HG02973 (cell line): ENCODE measurements at regions not wholly inside any gene's neighbourhood (a gene's known extent, or its start where the extent isn't known, plus 50 kb on each side); places are given as distances from the start of the nearest gene placed in this dataset.

Experiments
- ATAC-seq: cut with Tn5 transposase; IDR thresholded peaks from one replicate; pipeline ENCODE4 v1.9.1; 2021; ENCODE audit warnings: moderate library complexity; ENCODE audit not compliant: unreplicated experiment

DNA sequence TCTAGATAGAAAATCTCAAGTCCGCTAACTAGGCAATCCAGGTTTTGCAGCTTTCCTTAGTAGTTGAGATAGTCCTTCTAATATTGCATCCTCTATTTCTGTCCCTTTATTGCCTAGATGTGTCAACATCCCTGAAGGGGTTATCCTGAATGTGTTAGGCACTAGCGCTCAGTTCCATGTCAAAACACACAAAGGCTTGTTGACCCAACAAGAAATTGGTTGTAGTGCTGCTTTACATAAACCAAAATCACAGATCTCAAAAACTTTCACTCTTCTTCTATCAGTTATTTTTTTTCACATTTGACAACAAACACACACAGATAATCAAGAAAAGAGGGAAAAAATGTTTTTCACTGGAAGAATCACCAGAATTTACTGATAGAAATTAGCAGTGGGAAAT lies 51.4 kb upstream of the SOX2 start:
- no peak for ATAC-seq

- no peak for ATAC-seq
Measured at GRCh38 chr3:181637456-181637855, 74.3 kb upstream of the SOX2 start.

GRCh38 chr3:181637056-181637455 lies 74.7 kb upstream of the SOX2 start:
- ATAC-seq: no peak

DNA sequence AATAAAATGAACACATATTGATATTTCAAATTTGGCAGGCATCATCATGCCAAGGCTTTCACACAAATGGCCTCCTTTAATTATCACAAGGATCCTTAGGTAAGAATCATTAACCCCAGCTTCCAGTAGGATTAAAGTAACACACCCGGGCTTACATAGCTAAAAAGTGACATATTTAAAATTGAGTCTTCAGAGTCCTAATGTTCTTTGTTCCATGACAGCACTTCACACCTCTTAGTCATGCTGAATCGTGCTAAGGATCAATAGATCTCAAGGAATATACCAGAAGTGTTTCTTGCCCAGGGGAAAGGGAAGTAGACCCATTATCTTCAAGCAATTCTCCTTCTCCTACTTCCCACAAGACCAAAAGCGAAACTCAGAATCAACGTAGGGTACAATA lies 76.6 kb upstream of the SOX2 start:
- ATAC-seq: no peak

- no peak for ATAC-seq
Measured at GRCh38 chr3:181633556-181633955, 78.2 kb upstream of the SOX2 start.

DNA sequence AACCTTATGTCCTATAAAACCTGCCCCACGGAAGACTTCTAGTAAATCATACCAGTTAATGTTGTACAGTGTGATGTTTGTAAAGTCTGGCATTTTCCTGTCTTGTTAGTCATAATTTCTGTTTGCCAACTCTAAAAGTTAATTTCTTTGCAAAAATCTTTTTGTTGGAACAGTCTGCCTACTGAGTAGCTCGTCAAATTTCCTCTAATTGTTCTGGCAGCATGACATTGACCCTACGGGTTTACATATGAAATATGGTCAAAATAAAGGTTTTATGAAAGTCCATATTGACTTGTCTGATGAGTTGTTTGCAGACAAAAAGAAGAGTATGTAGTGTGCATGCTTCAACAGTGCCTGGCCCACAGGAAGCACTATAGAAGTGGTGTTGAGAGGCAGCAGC lies 79.8 kb upstream of the SOX2 start:
- no peak for ATAC-seq

GRCh38 chr3:181630853-181631252 lies 80.9 kb upstream of the SOX2 start:
- ATAC-seq: no peak

- no peak for ATAC-seq
Measured at GRCh38 chr3:181629711-181630110, 82.0 kb upstream of the SOX2 start.

DNA sequence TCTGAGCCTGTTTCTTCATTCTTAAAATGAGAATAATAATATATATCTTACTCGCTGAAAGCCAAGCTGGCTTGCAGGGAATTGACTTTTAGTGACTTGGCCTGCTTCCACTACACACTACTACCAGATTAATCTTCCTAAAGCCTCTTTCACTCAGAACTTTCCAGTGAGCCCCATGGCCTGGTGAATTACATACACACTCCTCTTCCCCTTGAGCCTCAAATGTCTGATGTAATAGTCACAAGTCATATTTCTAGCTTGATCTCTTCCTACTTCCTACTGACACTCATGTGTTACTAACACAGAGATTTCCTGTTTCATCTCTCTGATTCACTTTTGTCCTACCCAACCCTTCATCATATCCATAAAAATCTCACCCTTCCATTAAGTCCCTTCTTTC lies 82.7 kb upstream of the SOX2 start:
- no peak for ATAC-seq

DNA sequence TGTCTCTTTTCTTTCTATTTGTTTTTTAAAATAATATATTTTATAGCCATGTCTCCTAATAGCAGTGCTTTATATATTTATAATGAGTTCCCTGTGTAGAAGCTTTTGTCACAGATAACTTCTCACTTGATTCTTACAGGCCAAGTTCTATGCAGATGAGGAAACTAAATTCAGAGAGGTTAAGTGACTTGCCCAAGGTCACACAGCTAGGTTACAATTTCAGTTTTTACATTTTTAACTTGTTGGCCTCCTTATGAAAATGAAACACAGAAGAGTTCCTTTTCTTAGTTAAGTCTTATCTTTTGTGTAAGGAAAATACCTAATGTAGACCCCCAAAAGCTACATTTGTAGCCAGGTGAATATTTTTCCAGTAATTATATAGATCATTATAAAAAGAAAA lies 83.3 kb upstream of the SOX2 start:
- ATAC-seq: no peak

DNA sequence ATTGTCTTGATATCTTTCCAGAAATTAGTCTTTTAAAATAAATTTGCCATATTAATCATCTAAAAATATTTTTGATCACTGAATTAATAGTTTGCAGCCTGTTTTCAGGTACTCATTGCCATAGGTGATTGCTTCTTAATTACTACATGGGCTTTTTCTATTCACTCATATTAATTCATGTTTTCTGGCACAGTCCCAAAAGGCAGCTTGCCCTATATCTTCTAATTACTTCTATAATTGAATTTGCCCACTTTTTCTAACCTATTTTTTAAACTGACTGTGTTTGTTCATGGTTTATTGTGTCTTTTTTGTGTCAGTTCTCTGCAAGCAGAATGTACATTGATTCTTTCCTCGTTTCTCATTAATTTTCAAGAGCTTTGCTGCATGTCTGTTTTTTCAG lies 85.7 kb upstream of the SOX2 start:
- ATAC-seq: no peak

- no peak for ATAC-seq
Measured at GRCh38 chr3:181623924-181624694, 87.6 kb upstream of the SOX2 start.

DNA sequence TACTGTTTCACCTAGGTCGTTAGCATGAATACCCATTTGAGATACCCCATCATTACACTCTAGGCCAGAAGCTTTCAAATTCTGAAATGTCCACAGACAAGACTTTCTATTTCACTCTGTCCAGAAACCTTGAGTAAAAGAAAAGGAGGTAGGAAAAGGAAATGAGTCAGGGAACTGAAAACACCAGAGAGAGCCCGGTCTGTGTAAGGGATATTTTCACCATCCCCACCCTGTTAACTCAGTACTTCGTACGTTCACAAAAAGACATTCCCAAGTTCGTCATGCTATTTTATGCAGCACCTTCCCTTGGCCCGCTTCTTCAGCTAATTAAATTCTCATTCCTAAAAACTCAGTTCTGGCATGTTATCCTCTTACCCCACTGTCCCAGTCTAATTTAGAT lies 89.4 kb upstream of the SOX2 start:
- ATAC-seq: no peak

- ATAC-seq: no peak
Measured at GRCh38 chr3:181619897-181620296, 91.8 kb upstream of the SOX2 start.

GRCh38 chr3:181618260-181618659 lies 93.5 kb upstream of the SOX2 start:
- ATAC-seq: no peak

GRCh38 chr3:181616088-181617070 lies 95.3 kb upstream of the SOX2 start:
- no peak for ATAC-seq

GRCh38 chr3:181615666-181616065 lies 96.1 kb upstream of the SOX2 start:
- no peak for ATAC-seq

- ATAC-seq: no peak
Measured at GRCh38 chr3:181614878-181615277, 96.8 kb upstream of the SOX2 start.

DNA sequence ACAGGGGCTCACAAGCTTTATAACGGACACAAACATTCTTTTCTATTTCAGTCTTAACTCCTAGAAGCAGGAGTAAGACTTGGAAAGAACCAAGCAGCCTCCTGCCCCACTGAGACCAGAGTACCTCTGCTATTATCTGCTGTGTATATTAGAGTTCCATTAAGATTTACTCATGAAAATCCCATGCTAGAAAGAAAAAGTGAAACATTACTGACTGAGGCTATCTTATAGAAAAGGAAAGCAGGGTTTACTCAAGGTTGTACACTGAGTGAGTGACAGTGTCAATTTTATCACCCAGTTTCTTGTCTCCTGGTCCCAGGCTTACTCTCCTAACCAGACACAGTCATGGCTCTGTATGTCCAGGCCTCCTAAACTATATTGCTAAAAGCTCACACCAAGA lies 97.9 kb upstream of the SOX2 start:
- no peak for ATAC-seq

- no peak for ATAC-seq
Measured at GRCh38 chr3:181613191-181613590, 98.5 kb upstream of the SOX2 start.

GRCh38 chr3:181610973-181611265 lies 100.8 kb upstream of the SOX2 start:
- ATAC-seq: no peak
